NCI-H1930 (cell line): ENCODE measurements at regions not wholly inside any gene's neighbourhood (a gene's known extent, or its start where the extent isn't known, plus 50 kb on each side); places are given as distances from the start of the nearest gene placed in this dataset.
"Not testable (repeated sequence)": the region's sequence is repeated elsewhere in the genome, so short reads cannot be mapped to it uniquely, and the experiment has no call there.

Source experiments
- DNase-seq, 2 experiments: peaks; one replicate each; lab custom pipeline; 2025; lab: John Stamatoyannopoulos, UW

DNA sequence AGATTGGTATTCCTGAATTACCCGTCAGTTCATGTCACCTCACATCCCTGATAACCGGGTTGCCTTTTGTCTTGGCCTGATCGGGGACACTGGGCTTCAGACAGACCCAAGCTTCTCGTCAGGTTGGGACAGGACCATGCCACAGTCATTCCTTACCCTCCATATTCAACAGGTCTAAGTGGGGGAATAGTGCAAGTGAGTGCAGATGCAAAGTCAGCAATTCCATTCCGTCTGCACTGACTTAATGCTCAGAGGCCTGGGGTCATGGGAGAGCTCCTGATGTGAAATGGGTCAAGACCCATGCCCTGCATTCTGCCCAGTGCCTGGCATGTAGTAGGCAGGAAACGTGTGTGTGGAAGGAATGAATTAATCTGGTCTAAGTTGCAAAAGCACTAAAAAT lies 95.4 kb upstream of the PITRM1 start:
- no peak for DNase-seq

DNA sequence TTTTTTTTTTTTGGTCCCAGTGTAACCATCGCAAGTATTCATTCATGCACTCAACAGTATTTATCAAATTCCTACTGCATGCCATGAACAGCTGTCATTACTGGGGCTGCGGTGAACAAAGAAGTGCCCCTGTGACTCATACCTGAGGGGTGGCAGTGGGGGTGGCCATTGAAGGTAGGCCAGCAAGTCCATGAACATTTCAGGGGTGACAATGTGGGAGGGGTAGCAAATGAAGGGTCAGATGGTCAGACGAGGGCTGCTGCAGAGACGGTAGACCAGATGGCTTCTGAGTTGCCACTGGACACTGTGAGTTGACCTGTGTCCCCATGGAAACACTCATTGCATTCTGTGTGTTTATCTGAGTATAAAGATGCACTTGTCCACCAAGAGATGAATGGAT lies 92.5 kb upstream of the PITRM1 start:
- DNase-seq: no peak

- DNase-seq: no peak
Observed at GRCh38 chr10:3264161-3264761, 91.7 kb upstream of the PITRM1 start.

DNA sequence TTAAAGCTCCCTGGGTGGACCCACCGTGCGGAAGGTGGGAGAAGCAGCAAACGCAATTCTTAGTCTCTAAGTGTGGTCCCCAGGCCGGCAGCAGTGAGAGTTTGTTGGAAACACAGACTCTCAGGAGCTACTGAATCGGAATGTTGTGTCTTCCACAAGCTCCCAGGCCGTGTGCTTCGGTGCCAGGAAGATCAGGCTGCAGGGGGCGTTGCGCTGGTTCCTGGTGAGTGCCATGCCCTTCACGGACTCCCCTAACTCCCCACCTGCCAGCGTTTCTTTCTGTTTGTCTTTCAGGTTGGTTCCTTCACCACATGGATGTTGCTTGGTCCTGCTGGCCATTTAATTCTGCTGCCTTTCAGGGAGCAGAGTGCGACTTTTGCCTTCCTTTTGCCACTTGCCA lies 91.2 kb upstream of the PITRM1 start:
- DNase-seq: no peak

- DNase-seq: no peak
Observed at GRCh38 chr10:3263082-3263481, 90.5 kb upstream of the PITRM1 start.

DNA sequence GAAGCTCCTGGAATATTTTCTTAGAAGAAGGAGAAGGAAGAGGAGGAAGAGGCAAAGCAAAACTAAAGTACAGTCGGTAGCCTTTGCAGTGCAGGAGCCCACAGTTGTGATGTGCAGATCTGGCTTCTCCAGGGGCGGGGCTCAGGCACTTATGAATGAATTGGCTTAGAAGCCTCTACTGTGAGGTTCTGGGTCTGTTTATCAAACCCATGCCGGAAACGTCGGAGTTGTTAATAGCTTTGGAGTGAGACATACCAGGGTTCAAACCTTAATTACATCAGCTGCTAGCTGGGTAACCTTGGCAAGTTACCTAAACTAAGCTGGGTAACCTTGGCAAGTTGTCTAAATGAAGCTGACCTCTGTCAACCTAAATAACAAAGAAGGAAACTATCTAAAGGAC lies 89.3 kb upstream of the PITRM1 start:
- no peak for DNase-seq

DNA sequence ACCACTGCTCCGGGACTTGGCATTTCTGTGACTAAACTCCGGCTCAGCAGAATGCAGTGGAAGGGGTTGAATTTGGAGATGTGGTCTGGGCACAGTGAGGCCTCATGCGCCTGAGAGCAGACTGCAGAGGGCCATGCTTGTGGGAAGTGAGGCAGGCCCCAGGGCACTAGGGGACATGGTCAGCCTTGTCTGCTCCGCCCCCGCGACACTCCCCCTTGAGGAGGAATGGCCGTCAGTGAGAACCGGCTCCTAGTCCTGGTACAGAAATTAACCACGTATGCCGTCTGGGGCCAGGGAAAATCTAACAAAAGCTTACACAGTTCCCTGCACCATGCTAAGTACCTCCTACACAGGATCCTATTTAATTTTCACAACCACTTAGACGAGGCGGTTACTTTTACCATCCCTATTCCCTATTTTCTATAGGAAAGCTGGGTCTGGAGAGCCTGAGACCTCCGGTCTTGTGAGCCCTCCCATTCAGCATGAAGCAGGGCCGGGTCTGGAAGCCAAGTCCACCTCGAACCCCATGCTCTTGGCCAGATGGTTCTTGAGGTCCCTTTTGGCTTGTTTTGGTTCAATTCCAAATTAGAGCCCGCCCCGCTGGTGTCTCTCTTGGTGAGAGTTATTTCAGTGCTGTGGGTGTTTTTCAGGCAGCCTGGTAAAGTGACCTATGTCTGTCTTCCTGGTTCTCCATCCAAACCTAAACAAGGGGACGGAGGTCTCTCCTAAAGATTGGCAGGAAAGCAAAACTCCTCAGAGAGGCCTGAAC lies 87.7 kb upstream of the PITRM1 start:
- DNase-seq: no peak

DNA sequence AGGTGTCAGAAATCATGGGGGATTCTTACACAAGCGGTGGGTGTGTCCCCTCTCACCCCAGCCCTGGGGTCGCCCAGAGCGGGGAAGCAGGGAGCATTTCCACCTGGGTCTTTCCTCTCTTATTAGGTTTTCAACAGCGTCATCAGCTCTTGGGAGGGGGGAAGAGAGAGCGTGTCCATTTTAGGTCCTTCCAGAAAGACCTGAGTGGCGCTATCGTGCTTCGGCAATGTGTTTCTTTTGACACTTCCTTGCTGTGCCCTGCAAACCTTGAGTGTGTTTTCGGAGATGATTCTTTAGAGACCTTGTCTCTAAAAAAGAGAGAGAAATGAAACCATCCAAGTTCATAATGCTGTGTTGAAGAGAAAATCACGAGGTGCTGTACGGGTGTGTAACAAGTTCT lies 86.9 kb upstream of the PITRM1 start:
- no peak for DNase-seq

GRCh38 chr10:3258394-3258793 lies 85.8 kb upstream of the PITRM1 start:
- DNase-seq: no peak

DNA sequence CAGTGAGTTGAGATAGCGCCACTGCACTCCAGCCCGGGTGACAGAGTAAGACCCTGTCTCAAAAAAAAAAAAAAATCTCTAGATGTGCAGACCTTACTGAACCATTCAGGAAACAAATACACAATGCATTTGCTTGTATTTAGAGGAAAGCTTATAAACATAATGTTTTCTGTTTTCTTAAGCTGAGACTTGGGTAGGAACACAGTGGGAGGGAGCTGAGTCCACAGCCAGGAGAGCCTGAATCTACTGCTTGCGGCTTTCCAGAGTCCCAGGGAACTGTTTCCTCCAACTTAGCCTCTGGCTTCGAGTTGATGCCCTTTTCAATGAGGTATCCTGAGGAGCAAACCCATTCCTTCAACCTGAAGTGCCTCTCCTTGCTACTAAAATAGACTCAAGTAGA lies 83.0 kb upstream of the PITRM1 start:
- no peak for DNase-seq

DNA sequence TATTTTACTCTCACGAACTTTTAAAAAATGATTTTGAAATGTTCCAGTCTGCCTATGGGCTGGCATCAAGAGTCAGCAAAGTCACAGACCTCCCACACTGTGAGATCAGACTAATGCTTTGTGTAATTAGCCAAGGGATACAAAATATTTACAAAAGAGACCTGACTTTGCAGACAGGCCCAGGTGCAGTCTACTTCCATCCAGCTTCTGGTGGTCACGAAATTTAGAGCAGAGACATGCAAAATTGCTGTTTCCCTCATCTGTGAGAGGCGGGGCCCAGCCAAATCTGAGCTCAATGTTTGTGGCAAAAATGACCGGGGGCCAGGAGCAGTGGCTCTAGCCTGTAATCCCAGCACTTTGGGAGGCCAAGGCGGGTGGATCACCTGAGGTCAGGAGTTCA lies 82.5 kb upstream of the PITRM1 start:
- DNase-seq: no peak

- not testable (repeated sequence) for DNase-seq
Observed at GRCh38 chr10:3253974-3254373, 81.4 kb upstream of the PITRM1 start.

DNA sequence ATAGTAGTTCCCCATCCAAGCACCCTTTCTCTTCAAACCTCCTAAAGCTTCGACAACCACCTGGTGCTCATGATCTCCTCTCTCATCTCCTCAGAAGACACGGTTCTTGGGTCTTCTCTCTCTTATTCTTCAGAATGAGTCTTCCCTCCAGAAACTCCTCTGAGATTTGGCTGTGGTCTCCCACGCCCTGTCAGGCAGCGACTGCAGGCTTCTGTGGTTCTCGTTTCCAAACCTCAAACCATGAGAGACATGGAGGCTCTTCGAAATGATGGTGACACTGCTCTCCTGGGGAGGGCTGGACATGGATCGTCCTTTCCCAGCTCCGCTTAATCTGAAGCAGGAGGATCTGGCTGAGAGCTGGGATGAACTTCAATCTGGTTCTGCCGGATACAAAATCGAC lies 78.6 kb upstream of the PITRM1 start:
- DNase-seq: no peak

- DNase-seq: no peak
Observed at GRCh38 chr10:3249307-3249889, 76.8 kb upstream of the PITRM1 start.

DNA sequence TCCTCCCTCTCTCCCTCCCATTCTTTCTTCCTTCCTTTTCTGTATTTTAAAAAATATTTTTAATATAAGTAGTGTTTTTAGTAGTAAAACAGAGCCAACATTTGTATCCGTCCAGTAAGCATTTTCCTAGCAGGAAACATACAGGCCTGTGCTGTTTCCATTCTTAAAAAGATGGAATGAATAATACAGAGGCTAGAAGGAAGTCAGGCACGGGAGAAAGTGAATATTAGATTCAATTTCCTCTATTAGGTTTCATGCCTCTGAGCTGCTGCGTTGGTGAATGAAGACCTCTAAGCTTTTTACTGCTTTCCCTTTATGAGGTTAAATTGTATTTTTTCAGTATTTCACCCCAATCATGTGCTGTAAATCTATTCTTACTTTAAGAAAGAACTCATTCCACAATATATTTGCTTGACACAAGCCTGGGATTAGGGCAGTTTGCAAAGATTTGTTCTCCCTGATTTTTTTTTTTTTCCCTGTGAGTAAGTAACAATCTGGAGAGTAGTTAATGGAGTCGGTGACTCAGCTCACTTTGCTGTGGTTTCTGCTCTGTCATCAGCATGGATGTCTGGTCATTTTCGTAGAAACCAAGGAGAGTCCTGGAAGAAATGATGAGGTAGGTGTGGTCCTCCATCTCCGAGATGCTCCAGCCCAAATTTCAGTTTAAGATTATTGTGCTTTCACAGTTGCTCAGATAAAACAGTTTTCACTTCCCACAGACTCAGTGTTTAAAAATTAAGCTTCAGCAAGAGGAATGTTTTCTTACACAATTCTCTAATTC lies 76.1 kb upstream of the PITRM1 start:
- DNase-seq: no peak

- no peak for DNase-seq
Observed at GRCh38 chr10:3245395-3245794, 72.8 kb upstream of the PITRM1 start.

- no peak for DNase-seq
Observed at GRCh38 chr10:3241967-3242650, 69.5 kb upstream of the PITRM1 start.

GRCh38 chr10:3241274-3241921 lies 68.8 kb upstream of the PITRM1 start:
- DNase-seq: no peak

- no peak for DNase-seq
Observed at GRCh38 chr10:3239920-3240894, 67.6 kb upstream of the PITRM1 start.
